Dermis blood vessel endothelial cell (primary cell): ENCODE measurements at regions not wholly inside any gene's neighbourhood (a gene's known extent, or its start where the extent isn't known, plus 50 kb on each side); places are given as distances from the start of the nearest gene placed in this dataset.
"Not testable (repeated sequence)": the region's sequence is repeated elsewhere in the genome, so short reads cannot be mapped to it uniquely, and the experiment has no call there.

Source experiments
- DNase-seq: peaks from one replicate; pipeline ENCODE4 v3.0.0; 2010

GRCh38 chr4:32931475-32931874 lies 2211.3 kb downstream of the PCDH7 start:
- no peak for DNase-seq

- no peak for DNase-seq
Measured at GRCh38 chr4:32932156-32932555, 2212.0 kb downstream of the PCDH7 start.

DNA sequence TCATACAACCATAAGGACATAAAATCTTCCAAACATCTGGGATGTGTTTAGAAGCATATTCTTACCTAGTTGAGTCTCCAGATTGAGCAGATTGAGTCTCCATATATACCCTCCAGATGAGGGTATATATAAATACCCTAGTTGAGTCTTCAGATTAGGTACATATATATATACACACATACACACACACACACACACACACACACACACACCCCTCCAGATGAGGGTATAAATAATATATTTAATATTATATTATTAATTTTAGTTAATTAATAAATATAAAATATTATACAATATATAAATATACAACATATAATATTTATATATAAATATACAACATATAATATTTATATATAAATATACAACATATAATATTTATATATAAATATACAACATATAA lies 2219.1 kb downstream of the PCDH7 start:
- not testable (repeated sequence) for DNase-seq

GRCh38 chr4:32950866-32951265 lies 2230.7 kb downstream of the PCDH7 start:
- DNase-seq: no peak

DNA sequence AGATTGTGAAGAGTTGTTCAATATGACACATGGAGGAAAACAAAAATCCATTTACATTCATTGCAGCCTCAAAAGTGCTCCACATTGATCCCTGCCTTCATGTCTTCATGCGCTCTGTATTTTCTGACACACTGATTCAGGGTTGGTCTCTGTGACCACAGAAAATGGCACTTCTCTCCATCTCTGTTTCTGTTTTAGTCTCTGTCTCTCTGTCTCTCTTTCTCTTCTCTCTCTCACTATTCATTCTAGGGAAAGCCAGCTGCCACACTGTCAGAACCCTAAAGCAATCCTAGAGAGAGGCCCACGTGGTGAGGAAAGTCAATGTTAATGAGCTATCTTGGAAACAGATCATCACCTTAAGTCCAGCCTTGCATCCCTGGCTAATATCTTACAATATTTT lies 2238.4 kb downstream of the PCDH7 start:
- DNase-seq: no peak

DNA sequence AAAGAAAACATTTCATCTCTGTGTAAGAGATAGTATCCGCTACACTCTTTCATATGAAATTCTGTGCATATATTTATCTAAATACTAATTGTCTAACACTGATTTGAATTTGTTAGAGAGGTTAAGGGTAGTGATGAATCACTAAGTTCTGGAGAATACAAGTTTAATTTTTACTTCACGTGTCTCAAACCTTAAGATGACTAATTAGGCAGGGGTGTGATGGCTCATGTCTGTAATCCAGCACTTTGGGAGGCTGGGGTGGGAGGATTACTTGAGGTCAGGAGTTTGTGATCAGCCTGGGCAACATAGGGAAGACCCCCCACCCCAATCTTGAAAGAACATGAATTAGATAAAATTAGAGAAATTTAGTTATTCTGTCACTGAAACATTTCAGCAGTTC lies 2241.9 kb downstream of the PCDH7 start:
- no peak for DNase-seq

DNA sequence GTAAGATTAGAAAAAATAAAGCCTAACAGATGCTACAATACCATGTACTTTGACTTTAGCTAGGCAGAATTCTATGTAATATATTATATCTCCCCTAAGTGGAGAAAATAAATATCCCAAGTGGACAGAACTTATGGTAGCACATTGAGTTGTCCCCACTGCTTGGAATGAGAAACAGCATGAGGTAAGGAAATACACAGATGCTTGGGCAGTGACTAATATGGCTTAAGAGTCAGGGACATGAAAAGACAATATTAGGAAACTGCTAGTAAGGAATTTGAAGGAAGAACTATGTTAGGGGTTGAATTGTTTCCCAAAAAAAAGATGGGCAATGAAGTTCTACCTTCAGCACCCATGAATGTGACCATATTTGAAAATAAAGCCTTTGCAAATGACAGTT lies 2265.1 kb downstream of the PCDH7 start:
- no peak for DNase-seq

- no peak for DNase-seq
Measured at GRCh38 chr4:32986236-32986635, 2266.1 kb downstream of the PCDH7 start.

DNA sequence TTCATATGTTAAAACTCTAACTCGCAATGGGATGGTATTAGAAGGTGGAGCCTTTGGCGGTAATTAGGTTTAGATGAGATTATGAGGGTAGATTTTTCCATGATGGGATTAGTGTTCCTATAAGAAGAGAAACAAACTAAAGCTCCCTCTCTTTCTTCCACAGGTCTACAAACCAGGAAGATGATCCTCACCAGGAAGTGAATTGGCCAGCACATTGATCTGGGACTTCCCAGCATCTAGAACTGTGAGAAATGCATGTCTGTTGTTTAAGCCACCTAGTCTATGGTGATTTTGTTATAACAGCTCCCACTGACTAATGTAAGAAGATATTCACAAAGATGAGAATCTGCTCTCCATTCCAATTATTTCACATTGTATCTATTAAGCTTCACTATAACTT lies 2266.9 kb downstream of the PCDH7 start:
- DNase-seq: no peak

DNA sequence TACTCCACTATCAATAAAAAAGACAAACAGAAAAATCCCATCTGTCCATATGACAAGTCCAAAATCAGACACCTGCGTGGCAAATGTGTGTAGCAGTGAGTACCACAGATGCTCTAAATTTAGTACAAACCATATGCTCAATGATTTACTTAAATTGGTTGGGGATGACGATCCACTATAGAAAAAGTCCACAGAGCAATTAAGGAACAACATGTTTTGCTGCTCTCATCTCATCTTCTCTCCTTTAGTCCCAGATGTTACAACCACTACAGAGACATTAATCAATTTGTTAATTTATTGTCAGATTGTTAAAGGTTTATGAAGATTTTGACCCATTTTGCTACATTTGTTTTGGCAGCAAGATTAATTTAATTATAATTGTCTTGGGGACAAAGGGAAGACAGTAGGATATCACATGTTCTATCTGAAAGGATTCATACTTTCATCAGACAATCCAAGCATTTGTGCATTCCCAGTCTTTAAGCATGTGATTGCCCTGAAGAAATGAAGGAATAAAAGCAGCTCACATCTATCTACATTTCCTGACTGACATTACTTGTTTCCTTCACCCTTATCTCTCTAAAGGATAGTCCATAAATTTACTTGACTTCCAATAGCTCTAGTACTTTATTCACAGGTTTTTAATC lies 2268.1 kb downstream of the PCDH7 start:
- no peak for DNase-seq

DNA sequence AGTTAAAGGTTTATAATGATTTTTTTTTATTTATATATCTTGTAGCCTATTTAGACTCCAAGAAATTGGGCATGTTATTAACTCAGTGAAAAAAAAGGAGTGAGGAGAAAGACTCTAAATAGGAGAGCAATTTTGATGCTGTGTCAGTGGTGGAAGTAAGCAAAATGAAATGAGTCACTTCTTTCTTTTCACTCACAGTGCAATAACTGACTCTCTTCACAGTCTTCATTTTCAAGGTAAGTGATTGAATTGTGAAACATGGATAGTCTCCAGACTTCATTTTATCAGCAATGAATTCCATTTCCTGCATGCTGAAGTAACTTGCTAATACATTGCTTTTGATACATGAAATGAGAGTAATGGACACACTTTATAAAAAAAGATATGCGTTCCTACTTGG lies 2271.5 kb downstream of the PCDH7 start:
- no peak for DNase-seq

DNA sequence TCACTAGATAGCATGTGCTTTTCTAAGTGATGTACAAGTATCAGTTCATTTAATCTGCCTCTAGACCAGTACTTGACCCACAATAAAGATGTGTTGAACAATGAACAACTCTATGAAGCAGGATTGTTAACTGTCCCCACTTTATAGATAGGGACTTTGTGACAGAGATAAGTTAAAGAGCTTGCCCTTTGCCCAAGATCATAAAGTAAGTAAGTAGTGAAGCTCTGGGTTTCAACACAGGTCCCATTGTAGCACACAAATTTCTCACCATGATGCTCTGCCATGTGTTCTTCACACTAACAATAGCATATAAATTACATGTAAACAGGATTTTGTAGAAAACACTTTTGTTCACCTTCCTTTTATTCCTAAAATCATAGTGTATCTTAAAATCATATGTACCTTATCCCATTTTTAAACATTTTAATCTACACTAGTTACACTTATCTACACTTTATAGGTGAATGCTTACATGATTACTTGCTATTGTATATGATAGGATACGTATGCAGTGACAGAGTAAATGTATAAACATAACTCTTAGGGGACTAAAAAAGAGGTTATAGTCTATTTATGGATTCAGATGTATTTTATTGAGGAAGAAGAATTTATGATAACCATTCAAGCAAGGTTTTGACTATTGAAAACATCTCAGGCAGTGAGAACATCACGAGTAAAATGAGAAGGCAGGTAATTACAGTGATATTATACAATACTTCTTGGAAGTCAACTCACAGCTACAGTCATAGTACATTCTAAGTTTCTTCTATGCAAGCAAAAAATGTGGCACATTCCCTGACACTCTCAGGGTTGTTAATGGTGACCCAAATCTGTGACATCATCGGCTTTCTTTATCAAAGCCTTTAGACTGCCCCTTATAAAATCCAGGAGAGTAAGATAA lies 2275.1 kb downstream of the PCDH7 start:
- DNase-seq: no peak

GRCh38 chr4:33013282-33013681 lies 2293.1 kb downstream of the PCDH7 start:
- no peak for DNase-seq

DNA sequence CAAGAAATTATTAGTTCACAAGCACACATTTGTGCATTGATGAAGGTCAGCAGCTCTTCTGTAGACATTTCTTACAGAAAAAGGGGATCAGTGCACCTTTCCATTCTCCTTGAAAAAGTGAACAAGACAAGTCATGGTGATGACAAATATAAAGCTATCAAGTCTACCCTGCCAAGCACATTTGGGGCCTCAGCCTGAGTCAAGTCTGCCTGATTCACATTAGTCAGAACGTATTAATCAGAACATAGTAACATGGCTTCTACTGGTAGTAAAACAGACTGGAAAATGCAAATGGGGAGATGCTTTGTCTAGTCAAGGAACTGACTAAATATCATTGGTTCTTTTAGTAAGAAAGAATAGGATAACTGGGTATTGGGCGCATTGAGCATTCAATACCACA lies 2305.1 kb downstream of the PCDH7 start:
- DNase-seq: no peak

DNA sequence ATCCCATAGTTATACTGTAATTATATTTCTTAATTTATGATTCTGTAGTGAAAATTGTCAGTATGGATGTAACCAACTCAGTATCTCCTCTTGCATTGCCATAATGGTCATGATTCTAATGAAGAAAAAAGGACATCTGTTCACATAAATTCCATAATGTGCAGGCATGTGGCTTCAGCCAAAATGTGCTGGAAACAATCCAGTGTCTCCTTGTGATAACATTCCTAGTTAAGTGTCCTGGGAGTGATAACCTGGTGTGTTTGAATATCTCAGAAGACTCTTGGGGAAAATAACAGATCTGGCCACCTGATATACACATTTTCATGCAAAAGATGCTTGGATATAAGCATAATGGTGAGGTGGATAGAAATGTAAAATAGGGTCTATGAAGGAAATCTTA lies 2309.8 kb downstream of the PCDH7 start:
- no peak for DNase-seq

DNA sequence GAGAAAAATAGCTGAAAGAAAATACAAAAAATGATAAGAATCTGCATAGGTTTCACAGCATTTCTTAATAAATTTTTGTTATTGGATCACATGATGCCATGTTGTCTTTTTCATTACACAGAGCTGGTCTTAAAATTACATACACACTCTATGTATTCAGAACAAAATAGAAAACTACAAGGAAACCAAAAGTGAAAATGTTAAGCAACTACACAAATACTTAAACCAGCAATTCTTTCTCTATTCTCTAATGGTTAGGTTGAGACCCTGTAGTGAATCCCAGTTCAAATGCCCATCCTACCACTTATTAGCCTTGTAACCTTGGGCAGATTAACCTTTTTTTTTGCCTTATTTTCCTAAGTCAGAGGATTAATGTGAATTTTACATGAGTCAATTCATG lies 2311.2 kb downstream of the PCDH7 start:
- DNase-seq: no peak

DNA sequence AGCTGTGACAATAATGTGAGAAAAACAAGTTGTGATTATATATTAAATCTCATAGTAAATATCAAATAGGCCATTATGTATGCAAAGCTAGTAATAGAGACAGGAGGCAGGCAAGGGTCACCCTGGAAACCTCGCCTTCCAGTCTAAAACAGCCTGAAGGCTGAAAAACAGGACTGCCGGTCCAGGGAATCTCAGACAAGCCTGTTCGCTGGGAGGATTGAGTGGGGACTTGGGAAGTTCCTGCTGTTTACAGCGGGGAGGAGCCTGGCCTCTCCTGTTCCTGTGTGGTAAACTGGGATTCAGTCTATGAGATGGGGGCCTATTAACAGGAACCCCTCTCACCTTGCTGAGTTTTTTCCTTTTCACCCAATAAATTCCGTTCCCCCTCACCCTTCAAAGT lies 2317.3 kb downstream of the PCDH7 start:
- no peak for DNase-seq

- no peak for DNase-seq
Measured at GRCh38 chr4:33045334-33045733, 2325.2 kb downstream of the PCDH7 start.

- DNase-seq: no peak
Measured at GRCh38 chr4:33052241-33052640, 2332.1 kb downstream of the PCDH7 start.

GRCh38 chr4:33054161-33054560 lies 2334.0 kb downstream of the PCDH7 start:
- no peak for DNase-seq

DNA sequence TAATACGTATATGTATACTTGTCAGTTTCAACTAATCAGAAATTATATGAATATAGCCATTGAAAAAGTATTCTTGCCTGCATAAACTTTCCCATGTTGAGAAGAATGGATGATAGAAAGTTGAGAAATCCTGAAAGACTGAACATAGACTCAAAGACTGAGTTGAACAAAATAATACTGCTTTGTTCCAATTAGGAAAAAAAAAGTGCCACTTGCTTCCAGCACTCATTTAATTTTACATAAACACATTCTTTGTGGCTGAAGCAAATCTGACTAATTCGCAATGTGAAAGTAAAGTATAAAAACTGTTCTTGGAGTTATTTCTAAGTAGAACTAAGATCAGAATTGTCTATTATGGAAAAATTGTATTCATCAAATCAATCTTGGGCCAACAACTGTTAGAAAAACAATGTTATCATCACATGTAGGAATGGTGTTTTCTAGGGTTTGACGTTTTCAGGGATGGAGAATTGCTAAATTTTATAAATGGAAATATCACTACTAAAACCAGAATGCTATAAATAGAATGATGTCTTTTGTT lies 2334.6 kb downstream of the PCDH7 start:
- no peak for DNase-seq

DNA sequence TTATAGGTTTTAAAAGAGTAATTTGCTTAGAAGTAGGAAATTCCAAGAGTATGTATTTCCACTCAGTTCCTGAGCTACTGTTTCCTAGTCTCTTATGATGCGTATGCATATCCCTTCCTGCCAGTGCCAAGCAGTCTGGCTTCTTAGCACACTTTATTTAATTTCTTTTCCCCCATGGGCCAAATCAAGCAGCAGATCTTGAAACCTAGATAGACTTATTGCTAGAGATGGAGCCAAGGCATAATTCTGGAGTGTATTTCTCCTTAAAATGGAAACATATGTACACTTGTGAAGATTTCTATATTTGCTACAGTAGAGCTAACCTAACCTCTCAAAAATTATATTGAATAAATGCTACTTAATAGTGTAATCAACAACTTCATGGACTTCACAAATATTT lies 2337.6 kb downstream of the PCDH7 start:
- no peak for DNase-seq

DNA sequence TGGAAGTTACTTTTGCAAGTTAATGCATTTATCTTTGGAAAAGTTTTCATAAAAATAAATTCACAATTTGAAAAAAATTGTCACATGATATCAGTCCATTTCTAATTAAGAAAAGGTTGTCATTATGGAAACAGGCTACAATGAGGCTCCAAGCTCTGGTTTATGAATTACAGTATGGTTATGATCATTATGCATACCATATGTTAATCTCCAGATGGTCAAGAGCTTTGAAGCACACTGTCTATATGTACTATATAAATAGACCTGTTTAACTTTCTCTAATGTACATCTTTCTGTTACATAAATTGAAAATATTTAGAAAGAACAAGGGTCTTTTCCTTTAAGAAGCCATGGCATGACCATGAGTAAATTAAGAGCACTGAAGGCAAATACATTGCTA lies 2338.8 kb downstream of the PCDH7 start:
- DNase-seq: no peak
